Epithelial cell of proximal tubule (primary cell): ENCODE measurements at regions not wholly inside any gene's neighbourhood (a gene's known extent, or its start where the extent isn't known, plus 50 kb on each side); places are given as distances from the start of the nearest gene placed in this dataset.

Experiments used
- DNase-seq: peaks from one replicate; pipeline ENCODE4 v3.0.0-alpha.2; 2011; ENCODE audit warnings: low read depth
- H3K4me3 ChIP-seq: 2 replicates; pipeline ENCODE4 v1.5.1; 2011; ENCODE audit warnings: low read depth, mild to moderate bottlenecking, low read length
- TF ChIP-seq, protein P1 (sequence below): conservative IDR thresholded peaks from 2 replicates; pipeline ENCODE4 v1.5.1; 2012; ENCODE audit warnings: low read depth, mild to moderate bottlenecking, low read length

DNA sequence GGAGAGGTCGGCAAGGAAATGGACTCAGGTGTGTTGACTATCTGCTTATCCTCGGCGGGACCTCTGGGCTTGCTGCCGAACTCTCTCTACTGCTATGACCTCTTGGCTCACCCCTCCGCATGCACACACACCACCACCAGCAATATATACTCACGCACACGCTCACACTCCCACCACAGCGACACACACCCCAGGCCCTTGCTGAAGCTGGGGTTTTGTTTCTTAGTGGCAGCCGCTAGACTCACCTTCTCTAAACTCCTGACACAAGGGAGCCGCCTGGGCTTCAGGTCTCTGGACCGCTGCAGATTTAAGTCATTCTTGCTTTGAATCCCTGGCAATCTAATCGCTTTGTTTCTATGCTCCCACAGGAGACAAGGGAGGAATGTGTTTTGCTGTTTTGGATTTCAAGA is 59.4 kb upstream of the BACH2 start:
- TF ChIP-seq, protein P1, sequence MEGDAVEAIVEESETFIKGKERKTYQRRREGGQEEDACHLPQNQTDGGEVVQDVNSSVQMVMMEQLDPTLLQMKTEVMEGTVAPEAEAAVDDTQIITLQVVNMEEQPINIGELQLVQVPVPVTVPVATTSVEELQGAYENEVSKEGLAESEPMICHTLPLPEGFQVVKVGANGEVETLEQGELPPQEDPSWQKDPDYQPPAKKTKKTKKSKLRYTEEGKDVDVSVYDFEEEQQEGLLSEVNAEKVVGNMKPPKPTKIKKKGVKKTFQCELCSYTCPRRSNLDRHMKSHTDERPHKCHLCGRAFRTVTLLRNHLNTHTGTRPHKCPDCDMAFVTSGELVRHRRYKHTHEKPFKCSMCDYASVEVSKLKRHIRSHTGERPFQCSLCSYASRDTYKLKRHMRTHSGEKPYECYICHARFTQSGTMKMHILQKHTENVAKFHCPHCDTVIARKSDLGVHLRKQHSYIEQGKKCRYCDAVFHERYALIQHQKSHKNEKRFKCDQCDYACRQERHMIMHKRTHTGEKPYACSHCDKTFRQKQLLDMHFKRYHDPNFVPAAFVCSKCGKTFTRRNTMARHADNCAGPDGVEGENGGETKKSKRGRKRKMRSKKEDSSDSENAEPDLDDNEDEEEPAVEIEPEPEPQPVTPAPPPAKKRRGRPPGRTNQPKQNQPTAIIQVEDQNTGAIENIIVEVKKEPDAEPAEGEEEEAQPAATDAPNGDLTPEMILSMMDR = no peak
- H3K4me3 ChIP-seq = no peak overlapping the region
- no peak for DNase-seq

DNA sequence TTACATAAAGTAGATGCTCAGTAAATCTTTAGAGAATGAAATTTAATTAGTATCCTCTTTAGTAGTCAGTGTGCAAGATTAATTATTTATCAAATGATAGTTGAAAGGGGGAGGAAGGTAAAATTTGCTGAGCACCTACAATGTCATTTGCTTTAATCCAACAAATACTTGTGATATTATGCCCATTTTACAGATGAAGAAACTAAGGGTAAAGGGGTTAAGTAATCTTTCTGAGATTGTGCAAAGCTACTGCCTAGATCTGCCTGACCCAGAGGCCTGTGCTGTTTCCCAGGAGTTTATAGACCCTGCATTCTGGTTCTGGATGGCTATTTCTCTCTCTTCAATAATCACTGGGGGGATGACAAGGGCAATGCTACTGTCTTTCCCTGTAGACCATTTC is 58.3 kb upstream of the BACH2 start:
- TF ChIP-seq, protein P1 = no peak
- DNase-seq = no peak
- H3K4me3 ChIP-seq = no peak overlapping the region

DNA sequence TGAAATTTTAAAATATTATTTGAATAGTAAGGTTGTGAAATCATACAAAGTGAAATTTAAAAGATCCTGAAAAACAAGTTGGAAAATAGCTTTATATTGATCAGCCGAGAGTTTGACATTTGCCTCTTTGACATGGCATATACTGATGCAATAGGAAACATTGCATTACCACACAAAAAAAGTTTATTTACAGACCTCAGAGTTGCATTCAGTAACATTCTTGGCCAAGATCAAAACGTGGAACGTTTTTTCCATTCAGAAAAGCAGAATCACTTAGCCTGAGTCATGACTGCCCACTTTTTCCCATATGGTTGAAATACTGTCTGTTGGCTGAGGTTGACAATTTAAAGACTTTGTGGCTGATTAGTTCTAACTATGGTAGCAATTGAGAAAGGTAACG is 55.1 kb upstream of the BACH2 start:
- TF ChIP-seq, protein P1 = no peak
- H3K4me3 ChIP-seq = no peak overlapping the region
- DNase-seq = no peak

DNA sequence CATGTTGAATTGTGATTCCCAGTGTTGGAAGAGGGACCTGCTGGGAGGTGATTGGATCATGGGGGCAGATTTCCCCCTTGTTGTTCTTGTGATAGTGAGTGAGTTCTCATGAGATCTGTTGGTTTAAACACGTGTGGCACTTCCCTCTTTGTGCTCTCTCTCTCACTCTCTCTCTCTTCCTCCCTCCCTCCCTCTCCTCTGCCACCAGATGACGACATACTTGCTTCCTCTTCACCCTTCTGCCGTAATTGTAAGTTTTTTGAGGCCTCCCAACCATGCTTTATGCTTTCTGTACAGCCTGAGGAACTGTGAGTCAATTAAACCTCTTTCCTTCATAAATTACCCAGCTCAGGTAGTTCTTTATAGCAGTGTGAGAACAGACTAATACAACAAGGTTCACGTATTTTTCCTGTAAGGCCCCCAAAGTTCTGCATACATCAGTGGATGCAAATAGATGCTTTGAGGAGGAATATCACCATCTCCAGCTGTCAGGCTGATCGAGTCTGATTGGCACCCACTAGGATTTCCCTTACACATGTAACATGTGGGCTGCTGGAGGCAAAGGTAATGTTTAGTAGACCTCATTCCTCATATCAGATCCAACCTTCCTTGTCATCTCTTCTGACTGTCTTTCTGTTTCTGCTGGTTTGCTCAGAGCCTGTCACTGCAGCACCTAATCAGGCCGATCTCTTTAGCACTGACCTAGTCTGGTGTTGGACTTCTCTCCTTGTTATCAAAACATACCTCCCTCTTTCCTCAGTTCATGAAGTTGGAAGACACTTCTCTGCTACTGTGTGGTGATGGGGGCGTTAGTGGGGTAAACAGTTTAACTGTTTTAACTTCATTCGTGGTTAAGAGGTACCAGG is 54.3 kb upstream of the BACH2 start:
- DNase-seq = no peak
- TF ChIP-seq, protein P1 = no peak
- H3K4me3 ChIP-seq = no peak overlapping the region

DNA sequence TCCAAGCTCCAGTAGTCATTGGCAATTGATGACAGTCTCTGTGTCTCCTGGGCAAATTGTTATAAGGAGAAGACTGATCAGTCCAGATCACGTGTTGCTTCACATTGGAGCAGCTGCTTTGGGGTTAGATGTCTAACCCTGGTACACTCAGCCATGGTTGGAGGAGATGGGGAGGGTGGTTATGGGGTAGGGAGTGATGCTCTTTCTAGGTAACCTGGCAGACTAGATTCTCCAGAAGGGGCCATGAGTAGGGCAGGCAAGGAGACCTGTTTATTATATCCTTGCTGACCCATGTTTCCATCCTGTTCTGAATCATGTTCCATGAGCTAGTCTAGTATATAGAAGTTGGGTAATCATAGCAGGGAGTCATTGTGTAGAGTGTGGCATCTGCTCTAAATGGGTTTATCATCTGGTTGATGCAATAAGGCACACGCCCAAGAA is 50.8 kb upstream of the BACH2 start:
- H3K4me3 ChIP-seq = no peak overlapping the region
- no peak for DNase-seq
- TF ChIP-seq, protein P1 = no peak

DNA sequence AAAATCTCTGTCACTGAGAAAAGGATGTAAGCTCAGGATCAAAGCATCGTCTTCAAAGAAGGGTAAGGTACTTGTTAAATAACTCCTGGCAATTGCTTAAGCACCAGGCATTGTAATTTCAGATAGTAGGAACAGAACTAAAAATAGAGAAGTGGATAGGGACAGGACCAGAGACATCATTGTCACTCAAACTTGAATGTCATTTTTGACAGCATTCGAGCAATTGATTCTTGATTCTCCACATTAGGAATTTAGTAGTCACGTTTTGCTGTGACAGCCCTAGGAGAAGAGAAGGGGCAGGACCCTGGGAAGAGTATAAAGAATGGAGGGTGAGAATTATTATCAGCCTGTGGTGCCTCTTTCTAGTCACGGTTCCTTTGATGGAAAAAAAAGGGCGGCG is 50.1 kb upstream of the BACH2 start:
- H3K4me3 ChIP-seq = no peak overlapping the region
- no peak for DNase-seq
- TF ChIP-seq, protein P1 = no peak
